ENCODE measurements at regions not wholly inside any gene's neighbourhood (a gene's known extent, or its start where the extent isn't known, plus 50 kb on each side); places are given as distances from the start of the nearest gene placed in this dataset.
A peak's percentile ranks its signal among the peaks of the same experiment; 100 is the strongest.
"Not testable (repeated sequence)": the region's sequence is repeated elsewhere in the genome, so short reads cannot be mapped to it uniquely, and the experiment has no call there.

GRCh38 chr6:121593011-121593641 lies 157.7 kb downstream of the GJA1 start:
- Histone ChIP-seq H3K9me3 (no peaks in the 10 kb centered on the region), H3K27ac (peak overlapping the region; percentile 61), H3K4me3 (no peak overlapping the region), H3K27me3 (no peaks in the 10 kb centered on the region), H3K4me1 (peaks cover 16% of the 10 kb centered on the region), H3K36me3 (no peaks in the 10 kb centered on the region)
- intact Hi-C loops (cut with DNase I): no loop called here
- TF ChIP-seq POLR2AphosphoS5 (IDR thresholded peaks at IDR 0.05; ENCODE audit: insufficient read depth in 1 of 2, low read depth in 1 of 2) (no peak), CTCF (IDR thresholded peaks at IDR 0.05) (no peak), POLR2A (IDR thresholded peaks at IDR 0.05) (no peak)
- DNase-seq (ENCODE audit: extremely low spot score in 2 of 2): no peak

- no peaks in the 10 kb centered on the region for H3K36me3 ChIP-seq
- H3K27me3 ChIP-seq: no peaks in the 10 kb centered on the region
- no peak overlapping the region for H3K4me3 ChIP-seq
- no peak overlapping the region for H3K27ac ChIP-seq
- TF ChIP-seq CTCF (IDR thresholded peaks at IDR 0.05) (no peak), POLR2AphosphoS5 (IDR thresholded peaks at IDR 0.05; ENCODE audit: insufficient read depth in 1 of 2, low read depth in 1 of 2) (no peak), POLR2A (IDR thresholded peaks at IDR 0.05) (no peak)
- intact Hi-C loops (cut with DNase I): no loop called here
- H3K4me1 ChIP-seq: peaks cover 16% of the 10 kb centered on the region
- no peaks in the 10 kb centered on the region for H3K9me3 ChIP-seq
- DNase-seq (ENCODE audit: extremely low spot score in 2 of 2): no peak
These were observed 158.6 kb downstream of the GJA1 start for GRCh38 chr6:121594053-121594452.

- Histone ChIP-seq H3K9me3 (no peaks in the 10 kb centered on the region), H3K27ac (no peak overlapping the region), H3K4me1 (peaks cover 16% of the 10 kb centered on the region), H3K36me3 (no peaks in the 10 kb centered on the region), H3K4me3 (no peak overlapping the region), H3K27me3 (no peaks in the 10 kb centered on the region)
- TF ChIP-seq CTCF (IDR thresholded peaks at IDR 0.05) (no peak), POLR2AphosphoS5 (IDR thresholded peaks at IDR 0.05; ENCODE audit: insufficient read depth in 1 of 2, low read depth in 1 of 2) (no peak), POLR2A (IDR thresholded peaks at IDR 0.05) (no peak)
- no peak for DNase-seq (ENCODE audit: extremely low spot score in 2 of 2)
- intact Hi-C loops (cut with DNase I): no loop called here
These were observed 160.2 kb downstream of the GJA1 start for GRCh38 chr6:121595646-121596045.

GRCh38 chr6:121596441-121596840 lies 161.0 kb downstream of the GJA1 start:
- Histone ChIP-seq H3K27ac (no peak overlapping the region), H3K9me3 (no peaks in the 10 kb centered on the region), H3K36me3 (no peaks in the 10 kb centered on the region), H3K27me3 (no peaks in the 10 kb centered on the region), H3K4me3 (no peak overlapping the region), H3K4me1 (peaks cover 16% of the 10 kb centered on the region)
- DNase-seq (ENCODE audit: extremely low spot score in 2 of 2): no peak
- intact Hi-C loops (cut with DNase I): no loop called here
- TF ChIP-seq POLR2A (IDR thresholded peaks at IDR 0.05) (no peak), CTCF (IDR thresholded peaks at IDR 0.05) (no peak), POLR2AphosphoS5 (IDR thresholded peaks at IDR 0.05; ENCODE audit: insufficient read depth in 1 of 2, low read depth in 1 of 2) (no peak)

GRCh38 chr6:121597654-121598053 lies 162.2 kb downstream of the GJA1 start:
- H3K27ac ChIP-seq: no peak overlapping the region

GRCh38 chr6:121599331-121599730 lies 163.9 kb downstream of the GJA1 start:
- H3K27ac ChIP-seq; intact Hi-C loops (cut with DNase I); H3K36me3 ChIP-seq; DNase-seq (ENCODE audit: extremely low spot score in 2 of 2); H3K4me1 ChIP-seq; H3K9me3 ChIP-seq; H3K4me3 ChIP-seq; H3K27me3 ChIP-seq: not testable (repeated sequence)

More at GRCh38 chr6:121597654-121598053, 162.2 kb downstream of the GJA1 start:
- Histone ChIP-seq H3K27me3 (no peaks in the 10 kb centered on the region), H3K4me1 (peaks cover 16% of the 10 kb centered on the region), H3K36me3 (no peaks in the 10 kb centered on the region), H3K9me3 (no peaks in the 10 kb centered on the region), H3K4me3 (no peak overlapping the region)
- TF ChIP-seq POLR2AphosphoS5 (IDR thresholded peaks at IDR 0.05; ENCODE audit: insufficient read depth in 1 of 2, low read depth in 1 of 2): no peak
- TF ChIP-seq CTCF (IDR thresholded peaks at IDR 0.05): no peak
- TF ChIP-seq POLR2A (IDR thresholded peaks at IDR 0.05): no peak
- intact Hi-C loops (cut with DNase I): no loop called here
- no peak for DNase-seq (ENCODE audit: extremely low spot score in 2 of 2)

Measured in vagina (tissue), 2 donors.